Right atrium auricular region (tissue), 2 donors: ENCODE measurements at regions not wholly inside any gene's neighbourhood (a gene's known extent, or its start where the extent isn't known, plus 50 kb on each side); places are given as distances from the start of the nearest gene placed in this dataset.

Experiments
- DNase-seq: peaks from one replicate; pipeline ENCODE4 v3.0.0-alpha.2; 2019; ENCODE audit warnings: low spot score
- H3K27ac ChIP-seq, 2 donors: fragments of 200-600 bp; sonication (generic); 1 replicate in 1 of 2; 2 replicates in 1 of 2; pipeline ENCODE4 v1.5.1; 2016 to 2019
- H3K27me3 ChIP-seq, 2 donors: fragments of 200-600 bp; sonication (generic); one replicate each; pipeline versions ENCODE4 v1.5.1 to v1.6.0; 2017 to 2019
- H3K36me3 ChIP-seq: fragments of 200-600 bp; sonication (generic); one replicate; pipeline ENCODE4 v1.5.1; 2016
- H3K4me1 ChIP-seq, 2 donors: fragments of 200-600 bp; sonication (generic); one replicate each; pipeline versions ENCODE4 v1.5.1 to v1.6.0; 2017 to 2019
- H3K4me3 ChIP-seq, 2 donors: fragments of 200-600 bp; sonication (generic); 1 replicate in 1 of 2; 2 replicates in 1 of 2; pipeline ENCODE4 v1.5.1; 2017 to 2019; ENCODE audit warnings: mild to moderate bottlenecking in 1 of 2, moderate library complexity in 1 of 2
- H3K9me3 ChIP-seq, 2 donors: fragments of 200-600 bp; sonication (generic); one replicate each; pipeline ENCODE4 v1.5.1; 2019
- CTCF ChIP-seq, 2 donors: fragments of 200-600 bp; sonication (generic); IDR thresholded peaks; one replicate each; pipeline ENCODE4 v1.5.1; 2019; ENCODE audit warnings: antibody characterized with exemption in 2 of 2

GRCh38 chr4:159496248-159496647 is 393.4 kb downstream of the RAPGEF2 start:
- no peak overlapping the region for H3K4me3 ChIP-seq
- H3K9me3 ChIP-seq = no peaks in the 10 kb centered on the region
- no peak overlapping the region for H3K27ac ChIP-seq
- H3K27me3 ChIP-seq = no peaks in the 10 kb centered on the region
- H3K4me1 ChIP-seq = no peaks in the 10 kb centered on the region
- DNase-seq = no peak
- no peaks in the 10 kb centered on the region for H3K36me3 ChIP-seq
- TF ChIP-seq CTCF (IDR thresholded peaks at IDR 0.05) = no peak

GRCh38 chr4:159497936-159498335 is 395.1 kb downstream of the RAPGEF2 start:
- Histone ChIP-seq H3K4me3 (no peak overlapping the region), H3K27me3 (no peaks in the 10 kb centered on the region), H3K9me3 (no peaks in the 10 kb centered on the region), H3K36me3 (no peaks in the 10 kb centered on the region), H3K27ac (no peak overlapping the region), H3K4me1 (no peaks in the 10 kb centered on the region)
- TF ChIP-seq CTCF (IDR thresholded peaks at IDR 0.05) = no peak
- DNase-seq = no peak

- no peak for DNase-seq
- TF ChIP-seq CTCF (IDR thresholded peaks at IDR 0.05) = no peak
Observed at GRCh38 chr4:159498446-159499115, 395.7 kb downstream of the RAPGEF2 start.

GRCh38 chr4:159500861-159501260 is 398.0 kb downstream of the RAPGEF2 start:
- Histone ChIP-seq H3K27ac (no peak overlapping the region), H3K4me3 (no peak overlapping the region), H3K9me3 (no peaks in the 10 kb centered on the region), H3K27me3 (no peaks in the 10 kb centered on the region), H3K36me3 (no peaks in the 10 kb centered on the region), H3K4me1 (no peaks in the 10 kb centered on the region)
- no peak for DNase-seq
- no peak for TF ChIP-seq CTCF (IDR thresholded peaks at IDR 0.05)

More at GRCh38 chr4:159498446-159499115, 395.7 kb downstream of the RAPGEF2 start:
- Histone ChIP-seq H3K36me3 (no peaks in the 10 kb centered on the region), H3K4me3 (no peak overlapping the region), H3K9me3 (no peaks in the 10 kb centered on the region), H3K27me3 (no peaks in the 10 kb centered on the region), H3K4me1 (no peaks in the 10 kb centered on the region), H3K27ac (no peak overlapping the region)

GRCh38 chr4:159503236-159504008 is 400.5 kb downstream of the RAPGEF2 start:
- Histone ChIP-seq H3K27me3 (no peaks in the 10 kb centered on the region), H3K4me1 (no peaks in the 10 kb centered on the region), H3K36me3 (no peaks in the 10 kb centered on the region), H3K9me3 (no peaks in the 10 kb centered on the region), H3K27ac (no peak overlapping the region), H3K4me3 (no peak overlapping the region)
- DNase-seq = no peak
- TF ChIP-seq CTCF (IDR thresholded peaks at IDR 0.05) = no peak
